Nucleus accumbens (tissue), 56 donors: ENCODE measurements at regions not wholly inside any gene's neighbourhood (a gene's known extent, or its start where the extent isn't known, plus 50 kb on each side); places are given as distances from the start of the nearest gene placed in this dataset.
"Not testable (repeated sequence)": the region's sequence is repeated elsewhere in the genome, so short reads cannot be mapped to it uniquely, and the experiment has no call there.

Experiments used
- DNase-seq, 56 donors: peaks; one replicate each; lab custom pipeline; 2025; lab: John Stamatoyannopoulos, UW

DNA sequence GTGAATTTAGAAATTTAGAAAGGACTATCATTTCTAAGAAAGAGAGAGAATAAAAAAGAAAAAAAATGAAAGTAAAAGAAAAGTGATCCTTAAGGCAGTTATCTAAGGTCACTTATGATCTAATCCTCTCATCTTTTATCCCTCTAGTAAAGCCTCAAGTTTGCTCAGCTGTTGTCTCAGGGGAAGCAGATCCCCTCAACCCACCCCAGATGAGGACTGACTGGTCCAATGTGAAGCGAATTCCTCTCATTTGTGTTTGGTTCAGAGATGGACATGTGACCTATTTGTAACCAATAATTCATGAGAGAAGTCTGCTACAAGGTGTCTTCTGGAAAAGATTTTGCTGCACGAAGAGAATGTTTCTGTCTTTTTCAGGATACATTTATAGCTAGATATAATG, 1591.3 kb downstream of the ADGRL3 start:
- DNase-seq: no peak

DNA sequence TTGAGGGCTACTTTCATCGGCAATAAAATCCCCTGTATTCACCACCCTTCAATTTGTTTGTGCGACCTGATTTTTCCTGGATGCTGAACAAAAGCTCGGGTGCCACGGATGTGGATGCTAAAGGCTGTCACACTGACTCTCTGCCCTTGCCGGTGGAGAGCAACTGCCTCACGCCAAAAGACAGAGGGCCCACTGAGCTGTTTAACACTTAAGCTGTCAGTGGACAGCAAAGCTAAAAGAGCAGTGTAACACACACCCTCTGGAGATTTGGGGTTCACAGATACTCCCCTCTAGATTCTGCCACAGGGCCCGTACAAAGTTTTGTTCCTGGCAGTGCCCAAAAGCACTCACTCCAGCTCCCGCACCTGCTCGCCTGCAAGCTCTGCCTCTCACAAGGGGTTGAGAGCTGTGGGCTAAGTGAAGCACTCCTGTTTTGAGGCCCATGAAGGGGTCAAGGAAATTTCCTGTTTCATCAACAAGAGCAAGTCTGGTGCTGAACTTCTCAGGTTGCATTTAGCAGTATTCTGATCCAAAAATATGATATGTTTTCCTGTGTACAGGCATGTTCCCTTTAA, 1571.9 kb downstream of the ADGRL3 start:
- DNase-seq: no peak

DNA sequence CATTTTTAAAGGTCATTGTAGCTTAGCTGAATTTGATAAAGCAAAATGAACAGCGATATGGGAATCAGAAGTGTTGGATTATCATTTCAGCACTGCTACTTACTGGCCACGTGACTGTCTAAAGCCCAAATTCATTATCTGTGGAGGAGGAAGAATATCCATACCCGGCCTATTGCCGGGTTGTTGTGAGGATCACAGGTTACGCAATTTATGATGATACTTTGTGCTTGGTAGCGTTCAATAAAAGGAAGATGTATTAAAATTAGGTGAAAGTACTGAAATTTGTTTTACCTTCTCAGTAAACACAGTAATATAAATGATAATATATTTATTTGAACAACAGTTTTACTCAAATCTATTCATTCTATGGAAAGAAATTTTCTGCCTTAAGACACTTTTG, 1540.2 kb downstream of the ADGRL3 start:
- DNase-seq: no peak

DNA sequence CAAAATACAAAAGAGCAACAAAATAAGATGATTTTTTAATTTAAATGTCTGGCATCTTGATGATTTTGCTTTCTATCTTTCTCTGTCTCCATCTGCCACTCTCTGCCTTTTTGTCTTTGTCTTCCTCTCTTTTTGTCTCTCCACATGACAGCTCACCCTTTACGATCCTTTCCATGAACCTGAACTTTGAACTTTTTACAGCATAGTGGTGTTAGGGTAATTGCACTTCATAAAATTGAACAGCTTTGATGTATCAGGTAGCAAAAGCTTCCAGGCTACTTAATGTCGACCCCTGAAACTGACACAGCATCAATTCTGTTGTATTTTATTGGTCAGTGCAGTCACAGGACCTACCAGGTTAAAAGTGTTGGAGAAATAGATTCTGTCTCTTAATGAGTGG, 1517.0 kb downstream of the ADGRL3 start:
- no peak for DNase-seq

DNA sequence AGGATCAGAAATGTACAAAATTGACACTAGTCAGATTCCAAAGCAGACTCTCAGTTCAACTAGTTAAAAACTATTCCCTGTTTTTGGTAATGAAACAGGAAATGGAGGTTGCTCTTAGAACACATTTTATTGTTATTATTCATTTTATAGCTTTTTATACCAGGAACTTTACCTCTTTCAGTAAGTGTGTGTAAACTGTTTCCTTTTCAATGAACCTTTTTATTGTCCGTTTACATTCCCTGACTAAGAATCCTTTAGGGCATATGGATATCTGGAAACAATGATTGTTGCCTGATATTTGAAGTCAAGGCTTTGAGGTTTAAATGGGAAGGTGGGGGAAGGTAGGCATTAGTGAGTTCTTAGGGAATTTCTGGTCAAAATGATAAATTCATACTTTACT, 1511.4 kb downstream of the ADGRL3 start:
- DNase-seq: no peak

DNA sequence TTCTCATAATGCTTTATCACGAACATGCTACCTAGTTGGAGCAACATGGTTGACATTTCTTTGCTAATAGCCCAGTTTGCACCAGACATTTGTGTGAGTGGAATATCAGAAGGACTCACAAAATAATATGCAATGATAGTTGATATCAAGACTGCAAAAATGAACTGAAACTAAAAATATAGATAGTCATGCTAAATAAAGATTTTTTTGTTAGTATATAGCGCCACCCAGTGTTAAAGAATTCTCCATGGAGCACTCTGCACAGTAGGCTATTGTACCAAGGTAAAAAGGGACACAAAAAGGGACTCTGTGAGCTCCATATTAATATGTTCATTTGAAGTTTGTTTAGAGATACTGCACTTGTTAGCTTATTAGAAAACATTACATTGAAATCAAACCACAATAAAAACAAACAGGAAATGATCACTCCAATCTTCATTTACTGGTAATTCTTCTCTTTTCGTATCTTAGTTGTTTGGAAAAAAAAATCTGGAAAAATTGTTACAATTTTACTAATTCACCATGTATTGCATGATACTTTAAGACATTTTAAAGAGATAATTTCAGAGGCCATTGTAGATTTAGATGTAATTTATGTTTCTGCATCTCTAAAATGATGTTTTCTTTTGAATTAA, 1509.6 kb downstream of the ADGRL3 start:
- DNase-seq: peak in 3 of 56 donors; percentile 1 to 23 (median 1)

DNA sequence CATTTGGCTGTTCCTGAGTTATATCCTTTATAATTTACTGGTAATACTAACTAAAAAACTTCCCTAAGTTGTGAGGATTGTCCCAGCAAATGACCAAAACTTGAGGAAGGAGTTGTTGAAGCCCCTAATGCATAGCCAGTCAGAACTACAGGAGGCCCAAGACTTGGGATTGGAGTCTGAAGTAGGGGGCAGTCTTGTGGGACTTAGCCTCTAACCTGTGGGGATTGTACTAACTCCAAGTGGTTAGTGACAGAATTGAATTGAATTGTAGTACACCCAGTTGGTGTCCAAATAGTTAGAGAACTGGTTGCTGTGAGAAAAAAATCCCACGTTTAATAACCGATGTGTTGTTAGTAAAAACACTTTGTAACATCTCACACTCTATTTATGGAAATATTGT, 1506.3 kb downstream of the ADGRL3 start:
- no peak for DNase-seq

DNA sequence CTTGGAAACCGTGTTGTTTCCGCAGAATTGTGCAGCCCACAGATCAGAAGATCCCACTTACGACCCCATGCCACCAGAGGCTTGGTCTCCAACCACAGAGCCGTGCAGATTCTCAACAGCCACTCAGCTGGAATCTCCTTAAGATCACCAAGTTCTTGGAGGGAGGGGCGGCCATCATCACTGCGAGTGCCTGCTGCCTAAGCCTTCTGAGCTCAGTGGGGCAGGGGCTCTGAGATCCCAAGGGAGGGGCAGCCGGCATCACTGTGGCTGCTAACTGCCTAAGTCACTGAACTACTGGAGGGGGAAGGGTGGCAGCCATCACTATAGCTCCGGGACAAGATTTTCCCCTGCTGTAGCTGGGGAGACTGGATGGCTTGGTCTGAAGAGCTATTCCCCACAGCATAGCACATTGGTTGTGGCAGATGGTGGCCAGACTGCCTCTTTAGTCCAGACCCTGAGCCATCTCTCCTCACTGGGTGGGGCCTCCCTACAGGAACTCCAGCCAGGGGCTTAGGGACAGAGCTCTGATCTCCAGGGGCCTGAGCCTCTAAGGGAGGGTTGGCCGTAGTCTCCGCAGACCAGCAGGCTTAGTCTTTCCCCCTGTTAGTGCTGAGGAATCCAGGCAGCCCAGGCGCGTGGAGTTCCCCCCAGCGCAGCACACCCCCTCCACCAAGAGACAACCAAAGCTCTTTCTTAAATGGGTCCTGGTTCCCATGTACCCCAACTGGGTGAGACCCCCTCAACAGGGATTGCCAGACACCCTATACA, 1483.9 kb downstream of the ADGRL3 start:
- DNase-seq: no peak

DNA sequence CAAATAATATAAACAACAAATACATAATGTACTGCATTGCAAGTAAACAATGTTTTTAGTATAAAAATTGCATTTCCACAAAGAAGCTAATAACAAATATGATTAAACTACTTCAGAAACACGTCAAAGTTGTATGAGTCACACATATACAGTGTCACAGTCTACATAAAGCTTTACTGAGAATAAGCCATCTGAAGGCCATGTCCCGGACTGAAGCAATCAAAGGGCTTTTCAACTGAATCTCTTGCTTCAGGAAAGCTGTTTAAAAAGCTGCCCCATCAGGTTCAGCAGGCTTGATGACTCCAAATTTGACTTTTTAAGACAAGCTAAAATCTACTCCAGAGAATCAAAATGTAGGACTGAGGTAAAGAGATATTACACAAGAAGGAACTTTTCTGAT, 1476.8 kb downstream of the ADGRL3 start:
- no peak for DNase-seq

DNA sequence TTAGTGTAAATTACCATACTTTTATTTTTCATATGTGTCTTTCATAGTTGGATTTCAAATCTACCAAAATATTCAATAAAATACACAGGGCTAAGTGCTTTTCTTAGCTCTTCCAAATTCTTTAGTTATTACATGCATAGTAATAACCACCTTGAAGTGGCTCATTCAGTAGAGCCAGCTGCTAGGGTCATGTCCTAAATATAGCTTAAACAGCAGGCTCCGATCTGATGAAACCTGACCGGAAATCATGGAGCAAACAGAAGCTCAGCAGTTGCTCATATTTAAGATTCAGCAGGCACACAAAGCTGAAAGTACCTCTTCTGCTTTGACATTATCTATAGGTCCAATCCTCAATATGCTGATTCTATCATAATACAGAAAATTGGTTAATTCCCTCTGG, 1470.4 kb downstream of the ADGRL3 start:
- no peak for DNase-seq

DNA sequence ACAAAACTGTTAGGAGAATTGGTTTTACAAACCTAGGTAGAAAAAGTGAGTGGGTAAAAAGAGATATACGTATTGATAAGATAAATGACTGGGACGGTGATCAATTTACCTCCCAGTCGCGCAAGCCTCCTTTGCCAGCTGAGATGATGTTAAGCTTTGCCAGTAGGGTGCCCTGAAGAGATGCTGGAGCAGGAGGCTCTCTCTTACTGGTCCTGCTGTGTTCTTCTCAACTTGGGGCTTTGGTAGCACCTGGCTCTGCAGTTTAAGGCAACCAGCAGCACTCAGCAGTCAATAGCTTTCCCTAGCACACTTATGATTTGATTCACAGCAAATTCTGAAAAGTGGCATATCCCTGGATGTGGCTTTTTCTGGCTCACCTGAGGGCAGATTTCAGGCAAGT, 1461.7 kb downstream of the ADGRL3 start:
- no peak for DNase-seq

DNA sequence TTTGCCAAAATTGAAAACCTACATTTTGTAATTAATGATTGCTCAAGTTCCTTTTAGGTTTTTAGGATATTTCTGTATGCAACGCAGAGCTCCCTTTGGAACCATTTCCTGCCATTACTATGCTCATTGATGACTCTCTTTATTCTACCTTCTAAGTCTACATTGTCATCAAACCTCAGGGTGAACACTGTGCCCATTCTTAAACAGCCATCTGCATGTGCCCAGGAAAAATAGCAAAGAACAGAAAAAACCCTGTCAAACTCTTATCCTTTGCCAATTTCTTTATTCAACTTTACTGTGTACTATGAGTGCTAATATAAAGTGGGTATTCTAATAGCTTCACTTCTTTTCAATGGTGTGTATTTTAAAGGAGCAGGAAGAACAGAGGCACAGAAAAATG, 1455.9 kb downstream of the ADGRL3 start:
- DNase-seq: no peak

DNA sequence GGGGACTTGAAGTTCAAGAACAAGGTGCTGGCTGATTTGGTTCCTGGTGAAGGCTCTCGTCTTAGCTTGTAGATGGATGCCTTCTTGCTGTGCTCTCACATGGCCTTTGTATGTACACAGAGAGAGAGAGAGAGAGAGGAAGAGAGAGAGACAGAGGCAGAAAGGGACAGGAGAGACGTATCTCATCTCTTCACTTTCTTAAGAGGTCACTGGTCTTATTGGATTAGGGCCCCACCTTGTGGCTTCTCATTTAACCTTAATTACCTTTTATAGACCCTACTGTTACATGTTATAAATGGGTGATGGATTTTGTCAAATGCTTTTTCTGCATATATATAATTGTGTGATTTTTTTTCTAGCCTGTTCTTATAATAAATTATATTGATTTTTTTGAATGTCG, 1444.2 kb downstream of the ADGRL3 start:
- DNase-seq: peak in 1 of 56 donors; percentile 1

DNA sequence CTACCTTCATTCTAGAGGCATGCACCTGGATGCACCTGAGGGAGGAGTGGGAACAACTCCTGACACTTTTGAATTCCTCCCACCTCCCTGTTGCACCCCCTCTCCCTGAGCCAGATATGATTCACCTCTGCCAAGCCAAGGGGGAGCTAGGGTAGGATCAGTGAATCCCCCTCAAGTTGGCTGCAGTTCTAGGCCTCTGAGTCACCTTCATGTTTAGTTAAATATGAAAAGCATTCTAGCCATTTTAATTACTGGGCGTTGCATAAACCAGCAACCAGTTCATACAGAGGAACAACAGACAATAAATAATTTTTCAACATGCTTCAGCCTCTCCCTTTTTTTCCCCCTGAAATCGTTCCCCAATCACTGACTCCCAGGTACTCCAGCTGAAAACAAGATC, 1440.2 kb downstream of the ADGRL3 start:
- no peak for DNase-seq

DNA sequence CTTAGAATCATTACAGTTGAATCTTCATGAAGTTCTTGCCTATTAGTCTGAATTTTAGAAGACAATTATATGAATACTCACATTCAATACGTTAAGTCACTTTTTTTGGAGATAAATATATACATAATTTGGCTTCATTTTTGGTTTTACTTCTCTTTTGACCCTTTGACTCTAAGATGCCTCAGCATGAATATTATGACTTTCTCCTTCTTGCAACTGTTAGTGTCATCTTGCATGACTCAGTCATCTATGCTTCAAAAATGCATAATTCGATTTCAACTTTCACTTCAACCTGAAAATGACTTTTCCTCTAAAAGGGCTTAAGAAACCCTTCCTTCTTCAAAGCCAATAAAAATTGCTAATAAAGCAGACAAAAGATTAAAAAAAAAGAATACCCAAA, 1427.5 kb downstream of the ADGRL3 start:
- no peak for DNase-seq

DNA sequence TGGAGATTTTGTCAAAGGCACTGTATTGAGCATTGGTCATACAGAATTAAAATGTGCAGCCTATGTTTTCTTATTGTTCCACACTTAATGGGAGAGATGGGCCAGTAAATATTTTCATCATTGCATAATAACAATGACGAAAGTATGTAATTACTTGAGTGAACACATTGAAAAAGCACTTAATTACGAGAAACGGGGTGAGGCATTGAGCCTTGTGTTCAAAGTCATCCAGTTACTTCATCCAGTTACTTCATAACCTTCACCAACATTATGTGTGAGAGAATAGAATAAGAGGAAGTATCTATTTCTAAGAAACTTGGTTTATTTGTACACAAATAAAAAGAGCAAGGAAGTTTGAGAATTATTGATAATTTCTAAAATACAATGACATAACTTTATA, 1427.0 kb downstream of the ADGRL3 start:
- no peak for DNase-seq

DNA sequence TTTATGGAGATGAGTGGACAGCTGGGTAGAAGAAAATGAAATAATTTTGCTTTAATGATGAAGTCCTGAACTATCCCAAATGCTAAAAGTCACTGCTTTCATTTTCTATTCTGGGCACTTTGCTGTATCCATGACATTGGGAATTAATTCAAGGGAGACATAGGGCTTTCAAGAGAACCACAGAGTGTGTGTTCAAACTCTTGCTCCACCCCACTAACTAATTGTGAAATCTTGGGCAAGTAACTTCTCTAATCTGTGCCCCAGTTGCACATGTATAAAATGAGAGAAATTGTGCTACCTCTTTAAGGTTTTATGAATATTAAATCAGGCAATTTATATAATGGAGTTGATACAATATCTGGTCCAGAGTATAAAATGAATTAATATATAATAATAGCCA, 1422.0 kb downstream of the ADGRL3 start:
- DNase-seq: no peak

DNA sequence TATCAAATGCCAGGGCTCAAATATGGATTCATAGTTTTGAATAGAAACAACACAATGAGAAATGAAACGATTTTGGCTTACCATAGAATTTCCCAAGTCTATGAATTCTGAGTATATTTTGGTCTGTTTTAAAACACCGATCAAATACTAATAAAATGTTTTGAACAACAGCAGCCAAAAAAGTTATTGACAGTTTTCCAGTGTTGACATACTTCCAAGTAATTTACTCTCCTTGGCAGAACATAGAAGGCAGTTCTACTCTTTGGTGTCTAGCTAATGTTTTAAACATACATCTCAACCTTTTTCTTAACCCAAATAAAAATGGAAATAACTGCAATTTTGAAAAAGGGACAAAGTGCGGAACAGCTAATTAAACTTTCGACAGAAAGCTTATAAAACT, 1419.8 kb downstream of the ADGRL3 start:
- no peak for DNase-seq

DNA sequence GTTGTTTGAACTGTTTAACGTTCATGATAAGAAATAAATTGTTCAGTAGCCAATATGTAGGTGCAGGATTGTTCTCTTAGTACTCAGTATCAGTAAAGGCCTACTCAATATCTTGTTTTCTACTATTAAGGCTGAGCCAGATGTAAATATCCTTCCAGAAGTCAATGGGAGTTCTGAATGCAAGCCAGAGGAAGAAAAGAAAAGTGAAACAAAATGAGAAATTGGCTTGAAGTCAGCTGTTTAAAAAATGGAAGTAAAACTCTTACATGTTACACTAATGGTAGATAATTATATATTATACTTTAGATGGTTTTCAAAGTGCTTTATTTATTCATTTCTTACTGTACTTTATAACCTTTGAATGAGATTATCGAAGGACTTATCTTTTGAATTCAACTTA, 1417.9 kb downstream of the ADGRL3 start:
- no peak for DNase-seq

DNA sequence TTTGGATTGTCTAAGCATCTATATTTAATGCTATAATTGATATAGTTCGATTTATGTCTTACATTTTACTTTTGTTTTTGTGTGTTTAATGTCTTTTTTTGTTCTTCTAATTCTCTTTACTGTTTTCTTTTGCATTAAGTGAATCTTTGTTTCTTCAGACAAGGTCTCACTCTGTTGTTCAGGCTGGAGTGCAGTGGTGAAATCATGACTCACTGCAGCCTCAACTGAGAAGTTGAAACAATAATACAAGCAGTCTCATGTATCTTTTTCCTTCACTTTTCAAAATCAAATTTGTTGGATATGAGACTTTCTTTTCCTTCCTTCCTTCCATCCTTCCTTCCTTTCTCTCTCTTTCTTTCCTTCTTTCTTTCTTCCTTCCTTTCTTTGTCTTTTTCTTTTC, 1401.6 kb downstream of the ADGRL3 start:
- DNase-seq: no peak

DNA sequence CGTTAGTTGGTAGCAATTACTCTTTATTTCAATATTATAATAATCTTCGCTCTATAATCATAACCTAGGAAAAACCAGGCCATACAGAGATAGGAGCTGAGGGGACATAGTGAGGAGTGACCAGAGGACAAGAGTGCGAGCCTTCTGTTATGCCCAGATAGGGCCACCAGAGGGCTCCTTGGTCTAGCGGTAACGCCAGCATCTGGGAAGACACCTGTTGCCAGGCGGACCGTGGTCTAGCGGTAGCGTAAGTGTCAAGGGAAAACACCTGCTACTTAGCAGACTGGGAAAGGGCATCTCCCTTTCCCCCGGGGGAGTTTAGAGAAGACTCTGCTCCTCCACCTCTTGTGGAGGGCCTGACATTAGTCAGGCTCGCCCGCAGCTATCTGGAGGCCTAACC, 1395.1 kb downstream of the ADGRL3 start:
- DNase-seq: not testable (repeated sequence)

DNA sequence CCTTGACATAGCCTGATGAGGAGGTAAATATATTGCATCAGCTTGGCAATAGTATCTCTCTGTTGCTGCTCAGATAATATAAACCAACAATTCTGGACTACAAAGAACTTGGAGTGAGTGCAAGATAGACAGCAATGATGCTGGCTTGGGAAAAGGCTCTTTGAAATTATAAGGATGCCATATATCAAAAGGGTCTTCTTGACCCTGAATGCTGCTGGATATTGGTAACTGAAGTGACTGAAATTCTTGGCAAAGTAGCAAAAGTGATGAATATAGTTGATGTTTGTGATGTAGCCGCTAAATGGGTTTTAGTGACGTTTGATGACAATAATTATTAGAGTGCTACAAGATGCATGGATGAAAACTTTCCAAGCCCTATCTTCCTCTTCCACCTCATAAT, 1391.6 kb downstream of the ADGRL3 start:
- DNase-seq: no peak
